Skeletal muscle satellite cell (primary cell): ENCODE measurements at regions not wholly inside any gene's neighbourhood (a gene's known extent, or its start where the extent isn't known, plus 50 kb on each side); places are given as distances from the start of the nearest gene placed in this dataset.

Experiments used
- H3K27me3 ChIP-seq: 2 replicates; pipeline ENCODE4 v1.7.0; 2013; ENCODE audit warnings: low read length; ENCODE audit not compliant: control insufficient read depth, insufficient read depth
- H3K36me3 ChIP-seq: 2 replicates; pipeline ENCODE4 v1.7.0; 2013; ENCODE audit warnings: mild to moderate bottlenecking, control low read depth, low read length; ENCODE audit not compliant: insufficient read depth
- H3K4me1 ChIP-seq: 2 replicates; pipeline ENCODE4 v1.7.0; 2013; ENCODE audit warnings: low read length; ENCODE audit not compliant: control insufficient read depth, insufficient read depth
- H3K4me2 ChIP-seq: 2 replicates; pipeline ENCODE4 v1.7.0; 2013; ENCODE audit warnings: mild to moderate bottlenecking, low read length
- H3K4me3 ChIP-seq: 2 replicates; pipeline ENCODE4 v1.7.0; 2013; ENCODE audit warnings: low read length
- H3K9ac ChIP-seq: 2 replicates; pipeline ENCODE4 v1.7.0; 2013; ENCODE audit warnings: mild to moderate bottlenecking, low read depth, low read length, moderate library complexity
- H3K9me3 ChIP-seq: replicated peaks from 2 replicates; pipeline ENCODE4 v1.7.0; 2013; ENCODE audit warnings: mild to moderate bottlenecking, control low read depth, low read length

DNA sequence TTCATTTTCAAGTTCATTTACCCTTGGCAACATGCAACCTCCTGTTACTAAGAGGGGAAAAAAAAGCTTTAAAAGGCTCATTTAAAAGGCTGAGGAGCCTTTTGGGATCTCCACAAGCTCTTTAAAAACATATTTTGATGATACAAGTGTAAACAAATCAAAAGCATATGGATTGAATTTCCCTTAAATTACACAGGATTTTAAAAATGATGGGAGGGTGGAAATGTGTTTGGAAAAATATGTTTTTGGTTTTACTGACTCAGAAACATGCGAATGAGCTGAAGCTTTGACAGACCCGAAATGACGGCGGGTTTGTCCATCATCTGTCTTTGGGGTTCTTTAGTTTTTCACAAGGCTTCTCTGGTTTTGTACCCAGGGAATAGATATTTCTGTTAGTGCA is 180.6 kb upstream of the CCDC68 start:
- H3K9ac ChIP-seq = no peak overlapping the region
- H3K4me1 ChIP-seq = peaks cover 13% of the 10 kb centered on the region
- H3K27me3 ChIP-seq = no peaks in the 10 kb centered on the region
- H3K4me2 ChIP-seq = no peak overlapping the region
- H3K4me3 ChIP-seq = no peak overlapping the region
- H3K36me3 ChIP-seq = no peaks in the 10 kb centered on the region
- H3K9me3 ChIP-seq = no peaks in the 10 kb centered on the region

GRCh38 chr18:55139307-55139706 is 180.0 kb upstream of the CCDC68 start:
- Histone ChIP-seq H3K4me2 (no peak overlapping the region), H3K4me3 (no peak overlapping the region), H3K4me1 (peaks cover 13% of the 10 kb centered on the region), H3K36me3 (no peaks in the 10 kb centered on the region), H3K9ac (no peak overlapping the region), H3K27me3 (no peaks in the 10 kb centered on the region), H3K9me3 (no peaks in the 10 kb centered on the region)

DNA sequence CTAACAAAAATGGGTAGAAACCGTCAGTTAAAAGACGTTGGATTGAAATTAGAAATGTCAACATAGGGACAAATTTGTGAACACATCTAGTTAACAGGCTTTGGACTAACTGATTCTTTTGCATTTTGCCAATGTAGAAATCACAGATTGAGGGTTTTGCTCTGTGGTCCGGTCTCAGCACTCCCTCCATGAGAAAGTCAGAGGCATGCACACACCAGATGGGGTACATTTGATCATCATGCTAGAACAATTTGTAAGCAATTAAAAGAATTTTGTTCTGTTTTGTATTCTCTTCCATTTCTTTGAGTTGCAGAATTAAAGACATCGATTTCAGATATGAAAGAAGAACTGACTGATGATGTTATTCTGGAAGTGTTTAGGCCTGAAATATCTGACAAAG is 179.1 kb upstream of the CCDC68 start:
- no peak overlapping the region for H3K9ac ChIP-seq
- no peak overlapping the region for H3K4me3 ChIP-seq
- H3K4me1 ChIP-seq = peaks cover 13% of the 10 kb centered on the region
- H3K36me3 ChIP-seq = no peaks in the 10 kb centered on the region
- no peaks in the 10 kb centered on the region for H3K9me3 ChIP-seq
- H3K4me2 ChIP-seq = no peak overlapping the region
- no peaks in the 10 kb centered on the region for H3K27me3 ChIP-seq

DNA sequence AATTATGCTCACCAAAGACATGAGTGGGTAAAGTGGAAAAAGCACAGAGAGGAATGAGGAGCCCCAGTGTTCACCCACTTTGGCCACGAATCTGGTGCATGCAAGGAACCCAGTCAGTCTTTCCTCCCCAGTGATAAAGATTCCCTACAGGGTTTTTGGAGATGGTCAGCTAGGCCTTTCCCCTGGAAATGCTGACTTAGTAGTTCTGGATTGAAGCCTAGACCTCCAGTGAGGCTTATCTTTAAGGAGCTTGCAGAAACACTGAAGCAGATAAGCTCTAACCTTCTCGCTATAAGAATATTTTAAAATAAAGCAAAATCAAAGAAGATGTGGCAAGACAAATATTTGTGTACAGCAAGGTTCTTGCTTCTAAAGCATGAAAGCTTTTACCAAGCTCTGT is 178.3 kb upstream of the CCDC68 start:
- H3K9me3 ChIP-seq = no peaks in the 10 kb centered on the region
- H3K4me3 ChIP-seq = no peak overlapping the region
- H3K9ac ChIP-seq = no peak overlapping the region
- H3K36me3 ChIP-seq = no peaks in the 10 kb centered on the region
- H3K4me2 ChIP-seq = no peak overlapping the region
- H3K27me3 ChIP-seq = no peaks in the 10 kb centered on the region
- H3K4me1 ChIP-seq = peaks cover 13% of the 10 kb centered on the region

GRCh38 chr18:55136864-55137263 is 177.6 kb upstream of the CCDC68 start:
- H3K4me2 ChIP-seq = peak overlapping the region; percentile 19
- H3K9me3 ChIP-seq = no peaks in the 10 kb centered on the region
- H3K9ac ChIP-seq = no peak overlapping the region
- no peaks in the 10 kb centered on the region for H3K36me3 ChIP-seq
- no peak overlapping the region for H3K4me3 ChIP-seq
- H3K4me1 ChIP-seq = peaks cover 13% of the 10 kb centered on the region
- H3K27me3 ChIP-seq = no peaks in the 10 kb centered on the region

- no peak overlapping the region for H3K4me2 ChIP-seq
- no peaks in the 10 kb centered on the region for H3K27me3 ChIP-seq
- H3K36me3 ChIP-seq = no peaks in the 10 kb centered on the region
- H3K4me1 ChIP-seq = peaks cover 8% of the 10 kb centered on the region
- no peak overlapping the region for H3K9ac ChIP-seq
- H3K4me3 ChIP-seq = no peak overlapping the region
- no peaks in the 10 kb centered on the region for H3K9me3 ChIP-seq
Measured at GRCh38 chr18:55136258-55136657, 177.0 kb upstream of the CCDC68 start.

DNA sequence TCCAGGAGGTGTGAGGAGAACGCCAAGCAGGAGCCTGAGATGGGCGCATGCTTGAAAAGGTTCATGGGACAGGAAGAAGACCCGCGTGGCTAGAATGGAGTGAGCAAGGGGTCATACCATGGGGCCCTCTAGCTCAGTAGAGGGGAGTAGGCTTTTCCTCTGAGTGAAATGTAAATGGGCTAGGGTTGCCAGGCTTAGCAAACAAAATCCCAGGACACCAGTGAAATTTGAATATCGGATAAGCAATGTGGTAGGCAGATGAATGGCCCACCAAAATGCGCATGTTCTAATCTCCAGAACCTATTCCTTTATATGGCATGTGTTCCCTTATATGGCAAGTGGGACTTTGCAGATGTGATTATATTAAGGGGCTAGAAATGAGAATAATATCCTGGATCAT is 174.1 kb upstream of the CCDC68 start:
- H3K36me3 ChIP-seq = no peaks in the 10 kb centered on the region
- H3K4me1 ChIP-seq = peaks cover 7% of the 10 kb centered on the region
- no peaks in the 10 kb centered on the region for H3K9me3 ChIP-seq
- H3K9ac ChIP-seq = no peak overlapping the region
- H3K4me2 ChIP-seq = no peak overlapping the region
- no peaks in the 10 kb centered on the region for H3K27me3 ChIP-seq
- no peak overlapping the region for H3K4me3 ChIP-seq

DNA sequence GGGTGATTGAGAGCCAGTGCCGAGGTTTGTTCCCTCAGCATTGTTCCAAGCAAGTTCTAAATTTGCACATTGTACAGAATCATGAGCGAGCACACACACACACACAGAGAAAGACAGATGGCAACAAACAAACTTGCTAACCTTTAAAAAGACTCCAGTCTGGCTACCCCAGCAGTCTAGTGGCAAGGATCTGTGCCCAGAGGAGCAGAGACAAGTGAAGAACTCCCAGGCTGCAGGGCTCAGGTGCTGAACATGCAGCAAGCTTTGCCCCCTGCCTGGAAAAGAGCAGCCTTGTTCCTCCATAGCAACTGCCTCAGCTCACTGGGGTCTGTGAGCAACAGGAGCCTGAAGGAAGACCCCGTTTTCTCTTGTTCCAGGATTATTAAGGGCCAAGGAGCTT is 169.2 kb upstream of the CCDC68 start:
- H3K9me3 ChIP-seq = no peaks in the 10 kb centered on the region
- no peak overlapping the region for H3K4me3 ChIP-seq
- peaks cover 12% of the 10 kb centered on the region for H3K4me1 ChIP-seq
- no peaks in the 10 kb centered on the region for H3K36me3 ChIP-seq
- no peak overlapping the region for H3K9ac ChIP-seq
- H3K4me2 ChIP-seq = no peak overlapping the region
- no peaks in the 10 kb centered on the region for H3K27me3 ChIP-seq

- H3K4me3 ChIP-seq = no peak overlapping the region
- no peak overlapping the region for H3K9ac ChIP-seq
- no peaks in the 10 kb centered on the region for H3K27me3 ChIP-seq
- H3K36me3 ChIP-seq = no peaks in the 10 kb centered on the region
- H3K4me1 ChIP-seq = peaks cover 13% of the 10 kb centered on the region
- H3K4me2 ChIP-seq = no peak overlapping the region
- H3K9me3 ChIP-seq = no peaks in the 10 kb centered on the region
Measured at GRCh38 chr18:55124078-55124763, 165.0 kb upstream of the CCDC68 start.

GRCh38 chr18:55123361-55123760 is 164.1 kb upstream of the CCDC68 start:
- Histone ChIP-seq H3K36me3 (no peaks in the 10 kb centered on the region), H3K27me3 (no peaks in the 10 kb centered on the region), H3K4me1 (peaks cover 13% of the 10 kb centered on the region), H3K9ac (no peak overlapping the region), H3K4me3 (no peak overlapping the region), H3K9me3 (no peaks in the 10 kb centered on the region), H3K4me2 (no peak overlapping the region)

DNA sequence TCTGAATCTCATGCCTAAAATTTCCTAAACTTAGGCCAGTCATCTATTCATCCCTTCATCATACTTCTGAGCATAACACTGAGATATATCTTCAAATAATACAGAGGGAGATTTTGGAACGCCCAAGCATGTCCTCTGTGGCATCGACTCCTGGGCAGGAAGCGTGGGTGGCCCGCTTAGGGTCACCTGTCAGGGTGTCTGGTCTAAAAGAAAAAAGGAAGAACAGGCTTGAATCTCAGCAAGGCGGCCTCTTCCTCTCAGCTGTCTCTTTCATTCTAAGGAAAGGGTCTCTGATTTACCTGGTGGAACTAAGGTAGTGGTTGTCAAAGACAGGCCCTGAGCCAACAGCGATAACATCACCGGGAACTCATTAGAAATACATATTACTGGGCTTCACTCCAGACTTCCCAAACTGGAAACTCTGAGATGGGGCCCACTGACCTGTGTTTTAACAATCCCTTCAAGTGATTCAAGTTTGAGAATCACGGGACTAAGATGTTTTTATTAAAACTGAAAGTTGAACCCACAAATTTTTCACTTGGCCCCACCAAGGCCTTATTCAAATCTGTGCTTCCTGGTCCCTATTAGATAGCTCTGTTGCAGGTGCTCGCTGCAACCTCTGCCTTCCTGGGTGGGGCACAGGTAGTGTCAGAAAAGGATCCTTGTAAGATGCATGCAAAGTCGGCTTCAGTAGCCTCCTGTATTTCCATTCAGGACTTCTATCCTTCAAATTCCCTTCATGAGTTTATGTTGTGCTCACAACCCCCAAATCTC is 162.3 kb upstream of the CCDC68 start:
- no peaks in the 10 kb centered on the region for H3K36me3 ChIP-seq
- H3K27me3 ChIP-seq = no peaks in the 10 kb centered on the region
- H3K4me2 ChIP-seq = no peak overlapping the region

GRCh38 chr18:55120896-55121295 is 161.6 kb upstream of the CCDC68 start:
- no peak overlapping the region for H3K9ac ChIP-seq
- H3K4me1 ChIP-seq = peaks cover 13% of the 10 kb centered on the region
- no peak overlapping the region for H3K4me2 ChIP-seq
- no peak overlapping the region for H3K4me3 ChIP-seq
- no peaks in the 10 kb centered on the region for H3K36me3 ChIP-seq
- no peaks in the 10 kb centered on the region for H3K9me3 ChIP-seq
- no peaks in the 10 kb centered on the region for H3K27me3 ChIP-seq

More for the DNA sequence above, 162.3 kb upstream of the CCDC68 start:
- Histone ChIP-seq H3K9me3 (no peaks in the 10 kb centered on the region), H3K4me1 (peaks cover 13% of the 10 kb centered on the region), H3K4me3 (no peak overlapping the region), H3K9ac (no peak overlapping the region)
